MM.1S (cell line): ENCODE measurements at regions not wholly inside any gene's neighbourhood (a gene's known extent, or its start where the extent isn't known, plus 50 kb on each side); places are given as distances from the start of the nearest gene placed in this dataset.
"Not testable (repeated sequence)": the region's sequence is repeated elsewhere in the genome, so short reads cannot be mapped to it uniquely, and the experiment has no call there.

Source experiments
- DNase-seq: peaks from one replicate; pipeline ENCODE4 v3.0.0-alpha.2; 2015
- H2AFZ ChIP-seq: fragments of 300-600 bp; sonication (generic); 2 replicates; pipeline ENCODE4 v1.6.0; 2016; ENCODE audit warnings: antibody characterized with exemption, low read length
- H3F3A ChIP-seq: fragments of 300-600 bp; sonication (generic); 2 replicates; pipeline ENCODE4 v1.6.1; 2016; ENCODE audit warnings: mild to moderate bottlenecking, antibody characterized with exemption, low read length, moderate library complexity, mixed read lengths; ENCODE audit not compliant: insufficient read depth
- H3K27ac ChIP-seq: fragments of 300-600 bp; sonication (generic); 2 replicates; pipeline ENCODE4 v1.5.1; 2016; ENCODE audit warnings: mild to moderate bottlenecking, low read length
- H3K27me3 ChIP-seq: fragments of 300-600 bp; sonication (generic); replicated peaks from 2 replicates; pipeline ENCODE4 v1.6.0; 2016; ENCODE audit warnings: low read length; ENCODE audit not compliant: insufficient read depth
- H3K36me3 ChIP-seq: fragments of 300-600 bp; sonication (generic); replicated peaks from 2 replicates; pipeline ENCODE4 v1.6.1; 2016; ENCODE audit warnings: mild to moderate bottlenecking, low read length, mixed read lengths; ENCODE audit not compliant: insufficient read depth
- H3K4me1 ChIP-seq: fragments of 300-600 bp; sonication (generic); 2 replicates; pipeline ENCODE4 v1.6.1; 2016; ENCODE audit warnings: low read length, mixed read lengths
- H3K4me2 ChIP-seq: fragments of 300-600 bp; sonication (generic); 2 replicates; pipeline ENCODE4 v1.6.0; 2016; ENCODE audit warnings: low read depth, low read length
- H3K4me3 ChIP-seq: fragments of 300-600 bp; sonication (generic); 2 replicates; pipeline ENCODE4 v1.5.1; 2016; ENCODE audit warnings: low read length, mixed read lengths
- H3K79me2 ChIP-seq: fragments of 300-600 bp; sonication (generic); 2 replicates; pipeline ENCODE4 v1.6.1; 2016; ENCODE audit warnings: mixed run types, low read length, mixed read lengths
- H3K9ac ChIP-seq: fragments of 300-600 bp; sonication (generic); 2 replicates; pipeline ENCODE4 v1.6.1; 2016; ENCODE audit warnings: low read length, mixed read lengths
- H3K9me2 ChIP-seq: fragments of 300-600 bp; sonication (generic); replicated peaks from 2 replicates; pipeline ENCODE4 v1.6.1; 2016; ENCODE audit warnings: mild to moderate bottlenecking, low read length, mixed read lengths; ENCODE audit not compliant: insufficient read depth
- H3K9me3 ChIP-seq: fragments of 300-600 bp; sonication (generic); replicated peaks from 2 replicates; pipeline ENCODE4 v1.6.1; 2016; ENCODE audit warnings: mild to moderate bottlenecking, low read length, mixed read lengths; ENCODE audit not compliant: insufficient read depth
- H4K20me1 ChIP-seq: fragments of 300-600 bp; sonication (generic); 2 replicates; pipeline ENCODE4 v1.6.1; 2016; ENCODE audit warnings: mild to moderate bottlenecking, low read length, moderate library complexity, mixed read lengths; ENCODE audit not compliant: insufficient read depth

DNA sequence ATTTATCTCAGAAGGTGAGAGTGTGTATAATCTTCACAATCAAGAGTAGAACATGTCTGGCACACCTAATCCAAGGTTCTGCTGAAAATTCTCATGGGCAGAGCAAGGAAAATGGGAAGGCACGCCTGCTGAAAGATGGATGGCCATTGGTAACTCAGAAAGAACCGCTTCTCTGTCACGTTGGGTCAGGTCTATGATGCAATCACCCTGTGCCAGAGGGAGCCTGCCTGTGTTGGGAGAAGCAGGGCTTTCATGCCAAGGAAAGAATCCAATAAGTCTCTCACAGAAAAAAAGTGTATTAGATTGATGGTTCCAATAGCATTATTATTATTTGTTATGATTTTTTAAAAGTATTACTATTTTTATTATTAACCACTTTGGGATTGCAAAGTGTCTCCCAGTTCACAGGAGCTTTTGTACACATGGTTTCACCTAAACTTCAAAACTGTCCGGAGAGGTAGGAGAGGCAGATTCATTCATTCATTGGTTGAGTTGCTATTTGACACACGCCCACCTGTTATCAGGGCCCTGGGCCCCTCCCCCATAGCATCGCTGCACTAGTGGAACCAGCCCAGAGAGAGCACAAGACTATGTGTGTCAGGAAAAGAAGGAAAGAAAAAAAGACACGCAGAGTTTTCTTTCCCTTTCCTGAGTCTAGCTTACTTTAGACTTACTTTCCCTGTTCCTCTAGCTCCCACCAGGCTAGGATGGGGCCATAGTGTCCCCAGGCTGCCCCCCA is 324.6 kb downstream of the BCL2L11 start:
- H3K4me1 ChIP-seq, H3K9me3 ChIP-seq, H3K9me2 ChIP-seq, H3K4me3 ChIP-seq, H3K27ac ChIP-seq, H3F3A ChIP-seq, H3K4me2 ChIP-seq, H3K36me3 ChIP-seq, H2AFZ ChIP-seq, H3K27me3 ChIP-seq, H4K20me1 ChIP-seq, H3K9ac ChIP-seq, DNase-seq: not testable (repeated sequence)
- H3K79me2 ChIP-seq, result peaks cover 20% of the 10 kb centered on the region

DNA sequence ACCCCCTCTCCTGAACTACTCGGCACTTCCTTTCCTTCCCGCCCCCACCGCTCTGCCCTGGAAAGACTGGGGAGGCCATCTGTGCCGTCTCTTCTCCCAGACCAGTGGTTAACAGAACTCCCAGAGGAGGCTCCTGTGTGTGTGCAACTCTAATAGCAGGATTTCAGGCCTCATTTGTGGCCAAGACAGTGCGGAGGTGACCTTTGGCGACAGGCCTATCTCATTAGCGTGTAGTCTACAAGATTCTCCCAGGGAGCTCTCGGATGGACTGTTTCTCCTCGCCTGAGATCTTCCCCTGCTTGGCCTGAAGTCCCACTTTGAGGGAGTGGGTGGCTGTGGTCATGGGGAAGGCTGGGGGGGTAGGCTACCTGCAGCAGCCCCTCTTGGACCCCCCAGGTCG is 325.2 kb downstream of the BCL2L11 start:
- not testable (repeated sequence) for H3K4me1 ChIP-seq, H3K36me3 ChIP-seq, H3K4me2 ChIP-seq, H2AFZ ChIP-seq, H3K27me3 ChIP-seq, DNase-seq, H4K20me1 ChIP-seq, H3K9ac ChIP-seq, H3K27ac ChIP-seq, H3K9me3 ChIP-seq, H3K4me3 ChIP-seq, H3K9me2 ChIP-seq, H3F3A ChIP-seq
- peaks cover 22% of the 10 kb centered on the region for H3K79me2 ChIP-seq

DNA sequence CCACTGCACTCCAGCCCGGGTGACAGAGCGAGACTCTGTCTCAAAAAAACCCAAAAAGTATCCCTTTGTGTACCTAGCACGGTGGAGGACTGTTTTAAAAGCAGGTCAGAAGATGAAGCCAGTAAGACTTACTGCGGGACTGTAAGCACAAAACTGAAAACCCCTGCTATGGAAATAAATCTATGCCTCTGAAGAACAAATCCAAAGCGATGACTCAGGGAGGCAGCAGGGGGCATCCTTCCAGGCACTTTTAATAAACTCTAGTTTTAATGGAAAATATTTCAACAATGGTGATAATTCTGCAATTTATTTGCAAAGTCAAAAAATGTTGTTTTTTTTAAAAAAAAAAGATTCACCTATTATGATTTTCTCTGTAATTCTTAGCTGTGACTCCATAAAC is 326.8 kb downstream of the BCL2L11 start:
- not testable (repeated sequence) for H3K9ac ChIP-seq, H3F3A ChIP-seq, H3K4me3 ChIP-seq, H3K27ac ChIP-seq, H3K9me3 ChIP-seq, H2AFZ ChIP-seq, H3K4me2 ChIP-seq, H3K4me1 ChIP-seq, H3K9me2 ChIP-seq, H3K27me3 ChIP-seq, H3K36me3 ChIP-seq, H4K20me1 ChIP-seq, DNase-seq
- H3K79me2 ChIP-seq, result peaks cover 20% of the 10 kb centered on the region

DNA sequence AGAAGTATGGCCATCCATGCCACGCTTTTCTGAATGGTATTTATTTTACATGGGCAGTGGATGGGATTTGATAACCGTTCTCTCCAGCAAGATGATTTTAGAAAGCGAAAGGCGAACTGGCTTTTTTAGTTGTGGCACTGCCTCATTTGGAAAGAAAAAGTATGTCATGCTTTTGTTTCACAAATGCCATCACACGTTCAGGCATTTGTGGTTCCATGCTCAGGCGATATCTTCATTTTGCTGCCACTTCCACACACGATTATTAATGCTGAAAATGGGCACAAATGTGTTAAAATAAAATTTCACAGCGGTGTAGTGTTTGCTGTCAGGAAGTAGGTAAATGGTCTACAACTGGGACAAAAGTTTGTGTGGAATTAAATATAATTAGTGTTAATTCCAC is 328.1 kb downstream of the BCL2L11 start:
- H3K9ac ChIP-seq, H3K9me3 ChIP-seq, H4K20me1 ChIP-seq, H3K9me2 ChIP-seq, H3K27ac ChIP-seq, H3K27me3 ChIP-seq, H3F3A ChIP-seq, H3K4me2 ChIP-seq, H3K4me1 ChIP-seq, H3K4me3 ChIP-seq, DNase-seq, H2AFZ ChIP-seq, H3K36me3 ChIP-seq: not testable (repeated sequence)
- H3K79me2 ChIP-seq, result peaks cover 24% of the 10 kb centered on the region

DNA sequence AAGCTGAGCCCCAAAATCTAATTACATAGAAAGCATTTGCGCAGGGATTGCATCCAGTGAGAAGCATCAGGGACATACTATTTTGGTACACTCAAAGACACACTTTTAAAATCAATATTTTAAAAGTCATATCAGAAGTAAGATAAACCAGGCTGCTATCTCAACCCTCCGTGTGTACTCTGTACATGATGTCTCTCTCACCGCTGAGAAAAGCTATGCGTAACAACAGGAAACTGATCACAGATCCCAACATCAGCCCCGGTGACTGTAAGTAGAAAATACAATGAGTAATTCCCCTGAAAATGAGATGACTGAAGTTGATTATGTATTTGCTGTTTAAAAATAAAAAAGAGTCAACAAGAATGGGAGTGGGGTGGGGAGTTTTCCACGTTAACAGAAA is 329.8 kb downstream of the BCL2L11 start:
- not testable (repeated sequence) for H3K9ac ChIP-seq, H3K27me3 ChIP-seq, H3F3A ChIP-seq, H3K9me3 ChIP-seq, H3K4me1 ChIP-seq, H3K27ac ChIP-seq, H3K36me3 ChIP-seq, H3K4me2 ChIP-seq, H4K20me1 ChIP-seq, H3K4me3 ChIP-seq, H3K9me2 ChIP-seq, DNase-seq, H2AFZ ChIP-seq
- H3K79me2 ChIP-seq, result peaks cover 32% of the 10 kb centered on the region

DNA sequence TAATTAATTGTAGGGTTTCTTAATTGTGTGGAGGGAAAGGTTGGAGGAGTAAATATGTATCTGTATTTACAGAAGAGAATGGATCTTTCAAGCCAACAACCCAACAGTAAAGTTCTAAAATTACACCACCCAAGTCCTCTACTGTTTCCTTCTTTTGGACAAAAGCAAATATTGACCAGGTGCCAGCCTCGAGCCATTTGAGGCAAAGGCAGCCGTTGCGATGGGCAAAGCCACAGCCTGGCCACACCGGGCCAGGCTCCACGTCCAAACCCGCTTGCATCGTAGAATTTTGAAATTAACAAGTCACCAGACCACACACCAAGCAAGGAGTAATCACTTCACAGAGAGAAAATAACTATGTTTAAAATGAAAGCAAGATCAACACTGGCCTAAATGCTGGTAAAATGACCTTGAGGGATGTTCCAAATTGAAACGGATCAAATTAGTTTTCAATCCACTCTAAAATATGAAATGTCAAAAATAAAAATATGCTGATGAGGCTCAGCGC is 331.0 kb downstream of the BCL2L11 start:
- not testable (repeated sequence) for H3K9me2 ChIP-seq, H3K4me3 ChIP-seq, H3K4me1 ChIP-seq, H2AFZ ChIP-seq, H3F3A ChIP-seq, H3K4me2 ChIP-seq, H3K9me3 ChIP-seq, H3K27me3 ChIP-seq, H3K36me3 ChIP-seq, H4K20me1 ChIP-seq, DNase-seq
- peak overlapping the region; percentile 36; the same call in 1 of the 2 replicates for H3K9ac ChIP-seq
- peak overlapping the region; percentile 54; the same call in 1 of the 2 replicates for H3K27ac ChIP-seq
- H3K79me2 ChIP-seq, result peaks cover 35% of the 10 kb centered on the region

DNA sequence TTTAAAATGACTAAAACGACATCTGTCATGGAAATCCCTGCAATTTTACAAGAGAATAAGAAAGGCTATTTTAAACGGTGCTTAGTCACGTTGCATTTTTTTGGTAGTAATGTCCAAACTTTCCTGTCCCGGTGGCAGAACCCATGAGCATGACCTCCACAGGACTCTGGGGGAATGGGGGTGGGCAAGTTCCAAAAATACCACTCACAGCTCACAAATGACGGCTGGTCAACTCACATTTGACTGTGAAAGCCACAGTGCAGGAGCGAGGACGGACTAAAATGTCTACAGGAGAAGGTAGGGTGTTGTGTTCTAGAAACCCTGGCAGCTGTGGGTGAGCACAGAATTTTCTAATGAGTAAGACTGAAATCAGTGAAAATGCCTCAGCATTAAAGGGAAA is 331.5 kb downstream of the BCL2L11 start:
- H3K4me1 ChIP-seq, H3K9me3 ChIP-seq, H3K9me2 ChIP-seq, H3F3A ChIP-seq, H4K20me1 ChIP-seq, H3K4me2 ChIP-seq, H3K36me3 ChIP-seq, H3K4me3 ChIP-seq, DNase-seq, H2AFZ ChIP-seq, H3K27me3 ChIP-seq: not testable (repeated sequence)
- peak overlapping the region; percentile 36; the same call in 1 of the 2 replicates for H3K9ac ChIP-seq
- peaks cover 37% of the 10 kb centered on the region for H3K79me2 ChIP-seq
- H3K27ac ChIP-seq, result peak overlapping the region; percentile 54; the same call in 1 of the 2 replicates

DNA sequence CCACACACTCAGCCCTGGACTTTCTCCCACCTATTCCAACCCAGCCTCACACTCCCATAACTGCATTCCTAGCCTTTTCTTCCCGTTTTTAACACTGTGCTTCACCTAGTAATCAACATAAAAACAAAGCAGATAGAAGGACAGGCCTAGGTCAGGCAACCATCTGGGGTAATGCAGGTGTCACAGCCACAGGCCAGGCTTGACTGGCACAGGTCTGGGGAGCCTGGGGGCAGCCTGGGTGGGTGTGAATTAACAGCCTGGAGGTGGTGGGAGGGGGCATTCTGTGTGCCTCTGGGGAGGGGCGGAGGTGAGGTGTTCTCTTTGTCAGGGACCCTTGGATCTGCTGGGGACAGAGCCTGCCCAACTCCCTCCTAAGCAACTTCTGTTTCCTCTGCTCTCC is 332.6 kb downstream of the BCL2L11 start:
- not testable (repeated sequence) for H3K4me1 ChIP-seq, H4K20me1 ChIP-seq, H3K36me3 ChIP-seq, H3K4me3 ChIP-seq, H3K27me3 ChIP-seq, H3K4me2 ChIP-seq, H2AFZ ChIP-seq, H3K9me2 ChIP-seq, DNase-seq, H3K9ac ChIP-seq, H3K9me3 ChIP-seq, H3F3A ChIP-seq
- H3K79me2 ChIP-seq, result peaks cover 45% of the 10 kb centered on the region
- peak overlapping the region; percentile 65; the same call in 1 of the 2 replicates for H3K27ac ChIP-seq
